HG03575 (cell line): ENCODE measurements at regions not wholly inside any gene's neighbourhood (a gene's known extent, or its start where the extent isn't known, plus 50 kb on each side); places are given as distances from the start of the nearest gene placed in this dataset.
"Not testable (repeated sequence)": the region's sequence is repeated elsewhere in the genome, so short reads cannot be mapped to it uniquely, and the experiment has no call there.

Source experiments
- ATAC-seq: cut with Tn5 transposase; IDR thresholded peaks from one replicate; pipeline ENCODE4 v1.9.1; 2021; ENCODE audit not compliant: unreplicated experiment, insufficient number of reproducible peaks, low FRiP score; ENCODE audit errors: extremely low read depth

DNA sequence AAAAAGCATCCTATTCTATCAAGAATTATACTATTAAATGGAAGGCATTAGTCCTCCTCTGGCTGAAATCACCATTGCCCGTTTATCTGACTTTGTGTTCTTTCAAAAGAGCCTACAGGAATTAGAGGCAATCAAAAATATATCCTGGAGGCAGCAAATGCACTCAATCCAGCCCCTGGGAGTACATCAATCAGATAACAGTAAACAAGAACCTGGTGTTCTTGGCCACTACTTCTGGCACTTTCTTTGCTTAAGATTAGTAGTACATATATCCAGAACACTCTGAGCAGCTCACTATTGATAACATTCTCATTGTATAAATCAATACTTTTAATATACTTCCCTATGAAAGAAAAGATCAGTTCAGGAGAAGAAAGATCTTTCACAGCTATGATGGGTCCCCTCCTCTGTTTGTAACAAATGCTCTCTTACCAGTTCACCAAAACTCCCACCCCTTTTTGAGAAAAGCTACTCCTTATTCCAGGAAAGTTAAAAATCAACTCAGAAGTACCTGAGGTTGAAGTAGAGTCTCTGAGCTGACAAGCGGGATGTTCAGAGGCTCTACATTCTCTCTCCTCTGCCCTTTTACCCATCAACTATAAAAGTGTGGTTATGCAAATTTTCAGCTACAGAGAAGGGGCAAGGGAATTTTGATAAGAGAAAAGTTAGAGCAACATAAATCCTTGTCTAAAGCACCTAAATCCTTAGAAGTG, 176.0 kb downstream of the COX18 start:
- no peak for ATAC-seq

DNA sequence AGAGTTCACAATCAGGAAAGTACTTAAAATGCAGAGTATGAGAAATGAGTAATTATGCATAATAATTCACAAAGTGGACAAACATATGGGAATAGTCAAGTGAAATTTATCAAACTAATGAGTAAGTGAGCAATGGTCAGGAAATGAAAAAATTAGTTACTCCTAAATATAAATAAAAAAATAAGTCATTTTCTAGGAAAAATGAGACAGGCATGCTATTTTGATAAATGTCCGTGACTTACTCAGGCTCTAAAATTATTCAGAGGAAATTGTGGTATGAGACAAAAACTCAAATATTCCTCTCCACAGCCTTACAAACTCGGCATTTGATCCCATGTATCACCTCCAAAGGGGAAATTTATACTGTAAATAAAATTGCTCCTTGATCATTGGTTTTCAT, 181.2 kb downstream of the COX18 start:
- ATAC-seq = no peak

DNA sequence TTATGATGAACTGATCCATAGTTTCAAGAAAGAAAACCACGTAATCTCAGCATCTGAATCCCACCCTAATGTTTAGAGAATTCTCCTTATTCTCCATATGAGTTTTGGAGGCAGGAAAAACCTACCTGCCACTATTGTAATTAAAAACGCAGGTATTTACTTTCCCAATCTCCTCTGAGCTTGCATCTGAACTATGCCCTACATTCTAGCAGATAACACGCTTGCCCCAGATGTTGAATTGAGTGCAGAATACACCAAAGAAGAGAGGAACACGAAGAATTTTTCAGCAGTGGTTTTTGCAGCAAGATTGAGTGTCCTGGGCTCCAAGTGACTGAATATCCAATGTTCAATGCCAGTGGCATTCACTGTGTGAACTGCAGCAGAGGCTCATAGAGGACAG, 182.4 kb downstream of the COX18 start:
- no peak for ATAC-seq

DNA sequence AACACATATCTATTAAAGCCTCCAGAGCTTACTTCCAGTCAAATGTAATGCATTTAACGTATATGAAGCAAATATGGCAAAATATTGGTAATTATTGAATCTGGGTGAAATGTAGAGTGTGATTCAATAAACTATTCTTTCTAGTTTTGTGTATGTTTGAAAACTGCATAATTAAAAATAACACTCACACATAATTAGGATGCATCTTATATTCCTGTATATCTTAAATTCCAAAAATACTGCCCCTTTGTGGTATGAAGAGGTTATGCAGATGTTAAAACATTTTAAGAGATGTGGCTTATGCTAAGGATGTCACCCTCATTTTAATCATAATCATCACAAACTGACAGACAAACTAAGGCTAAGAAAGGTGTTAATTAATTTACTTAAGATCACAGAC, 182.9 kb downstream of the COX18 start:
- ATAC-seq = no peak

DNA sequence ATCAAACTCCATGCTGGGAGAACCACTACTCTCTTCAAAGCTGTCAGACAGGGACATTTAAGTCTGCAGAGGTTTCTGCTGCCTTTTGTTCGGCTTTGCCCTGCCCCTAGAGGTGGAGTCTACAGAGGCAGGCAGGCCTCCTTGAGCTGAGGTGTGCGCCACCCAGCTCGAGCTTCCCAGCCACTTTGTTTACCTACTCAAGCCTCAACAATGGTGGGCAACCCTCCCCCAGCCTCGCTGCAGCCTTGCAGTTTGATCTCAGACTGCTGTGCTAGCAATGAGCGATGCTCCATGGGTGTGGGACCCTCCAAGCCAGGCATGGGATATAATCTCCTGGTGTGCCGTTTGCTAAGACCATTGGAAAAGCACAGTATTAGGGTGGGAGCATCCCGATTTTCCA, 185.3 kb downstream of the COX18 start:
- ATAC-seq = not testable (repeated sequence)

DNA sequence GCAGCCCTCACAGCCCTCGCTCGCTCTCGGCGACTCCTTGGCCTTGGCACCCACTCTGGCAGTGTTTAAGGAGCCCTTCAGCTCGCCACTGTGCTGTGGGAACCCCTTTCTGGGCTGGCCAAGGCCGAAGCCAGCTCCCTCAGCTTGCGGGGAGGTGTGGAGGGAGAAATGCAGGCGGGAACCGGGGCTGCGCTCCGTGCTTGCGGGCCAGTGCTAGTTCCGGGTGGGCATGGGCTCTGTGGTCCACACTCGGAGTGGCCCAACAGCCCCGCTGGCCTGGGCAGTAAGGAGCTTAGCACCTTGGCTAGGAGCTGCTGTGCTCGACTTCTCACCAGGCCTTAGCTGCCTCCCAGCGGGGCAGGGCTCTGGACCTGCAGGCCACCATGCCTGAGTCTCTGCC, 192.6 kb downstream of the COX18 start:
- ATAC-seq = no peak

DNA sequence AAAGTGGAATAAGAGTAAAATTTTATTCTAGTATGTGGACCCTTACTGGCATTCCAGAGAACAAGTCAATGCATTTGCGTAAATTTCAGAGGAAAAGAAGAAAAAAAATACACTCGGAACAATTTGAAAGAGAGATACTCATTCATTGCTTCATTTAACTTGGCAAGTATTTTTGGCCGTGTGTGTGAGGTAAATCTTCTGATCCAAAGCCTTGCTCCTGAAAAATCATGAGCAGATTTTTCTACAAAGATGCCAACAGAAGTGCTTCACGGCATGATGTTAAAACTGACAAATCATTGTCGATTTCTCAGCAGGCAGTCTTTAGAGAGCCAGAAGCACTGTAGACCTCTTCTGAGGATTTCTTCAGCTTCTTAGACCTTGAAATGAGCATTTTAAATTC, 194.0 kb downstream of the COX18 start:
- no peak for ATAC-seq

DNA sequence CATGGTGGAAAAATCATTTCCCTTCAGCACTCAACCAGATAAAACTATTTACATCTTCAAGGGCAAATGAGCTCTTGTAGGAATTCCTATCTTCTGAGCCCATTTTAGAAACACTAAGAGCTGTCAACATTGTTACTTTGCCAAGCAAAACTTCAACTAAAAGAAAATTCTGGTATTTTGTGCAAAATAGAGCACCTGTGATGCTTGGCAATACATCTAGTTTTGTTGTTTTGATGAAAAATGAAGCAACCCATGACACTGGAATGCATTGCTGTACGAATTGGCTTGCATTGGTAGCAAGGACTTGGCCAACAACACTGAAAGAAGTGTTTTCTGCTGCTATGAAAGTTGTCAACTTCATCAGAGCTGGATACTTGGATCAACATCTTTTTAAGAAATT, 194.4 kb downstream of the COX18 start:
- no peak for ATAC-seq

DNA sequence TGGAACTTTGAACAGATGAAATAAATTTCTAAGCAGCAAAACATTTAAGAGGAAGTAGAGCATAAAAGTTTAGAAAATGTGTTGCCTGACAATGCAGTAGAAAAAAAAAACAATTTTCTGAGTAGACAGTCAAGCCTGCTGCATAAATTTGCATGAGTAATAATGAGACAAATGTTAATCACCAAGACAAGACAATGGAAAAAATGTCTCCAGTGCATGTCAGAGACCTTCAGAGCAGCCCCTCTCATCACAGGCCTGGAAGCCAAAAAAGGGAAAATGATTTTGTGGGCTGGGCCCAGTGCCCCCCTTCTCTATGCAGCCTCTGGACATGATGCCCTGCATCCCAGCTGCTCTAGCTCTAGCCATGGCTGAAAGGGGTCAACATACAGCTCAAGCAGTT, 204.6 kb downstream of the COX18 start:
- ATAC-seq = no peak

DNA sequence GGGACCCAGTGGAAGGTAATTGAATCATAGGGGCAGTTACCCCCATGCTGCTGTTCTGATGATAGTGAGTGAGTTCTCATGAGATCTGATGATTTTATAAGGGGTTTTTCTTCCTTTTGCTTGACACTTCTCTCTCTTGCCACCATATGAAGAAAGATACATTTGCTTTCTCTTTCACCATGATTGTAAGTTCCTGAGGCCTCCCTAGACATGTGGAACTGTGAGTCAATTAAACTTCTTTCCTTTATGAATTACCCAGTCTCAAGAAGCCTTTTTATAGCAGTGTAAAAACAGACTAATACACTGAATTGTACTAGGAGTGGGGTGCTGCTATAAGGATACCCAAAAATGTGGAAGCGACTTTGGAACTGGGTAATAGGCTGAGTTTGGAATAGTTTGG, 205.2 kb downstream of the COX18 start:
- not testable (repeated sequence) for ATAC-seq

DNA sequence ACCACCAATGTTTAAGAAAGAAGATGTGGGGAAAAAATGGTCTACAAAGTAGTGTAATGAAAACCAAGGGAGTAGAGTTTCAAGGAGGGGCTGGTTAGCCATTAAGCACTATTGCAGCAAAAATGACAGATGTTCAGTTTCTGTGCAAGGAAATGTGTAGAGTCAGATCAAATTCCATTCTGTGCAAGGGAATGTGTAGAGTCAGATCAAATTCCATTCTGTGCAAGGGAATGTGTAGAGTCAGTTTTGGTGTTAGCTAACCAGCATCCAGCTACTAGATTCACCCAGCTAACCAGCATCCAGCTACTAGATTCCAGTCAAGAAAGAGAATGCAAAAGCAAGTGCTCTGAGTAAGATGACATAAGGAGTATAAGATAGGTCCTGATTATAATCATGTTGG, 208.8 kb downstream of the COX18 start:
- no peak for ATAC-seq

DNA sequence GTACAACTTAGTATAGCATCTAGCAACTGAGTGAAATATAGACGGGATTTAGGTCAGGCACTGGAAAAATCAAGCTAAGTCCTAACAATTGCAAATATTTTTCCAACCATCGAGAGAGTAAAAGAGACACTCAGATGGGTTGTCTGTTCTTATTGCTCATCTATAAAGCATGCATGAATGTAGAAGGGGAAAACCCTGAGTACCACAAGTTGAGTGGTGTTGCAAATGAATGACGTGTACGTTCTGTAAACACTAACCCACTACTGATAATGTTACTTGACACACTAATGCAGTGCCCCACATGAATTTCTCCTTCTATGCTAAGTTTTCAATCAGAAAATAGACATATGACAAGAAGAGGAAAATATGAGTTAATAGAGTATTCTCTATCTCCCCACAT, 211.2 kb downstream of the COX18 start:
- ATAC-seq = no peak

DNA sequence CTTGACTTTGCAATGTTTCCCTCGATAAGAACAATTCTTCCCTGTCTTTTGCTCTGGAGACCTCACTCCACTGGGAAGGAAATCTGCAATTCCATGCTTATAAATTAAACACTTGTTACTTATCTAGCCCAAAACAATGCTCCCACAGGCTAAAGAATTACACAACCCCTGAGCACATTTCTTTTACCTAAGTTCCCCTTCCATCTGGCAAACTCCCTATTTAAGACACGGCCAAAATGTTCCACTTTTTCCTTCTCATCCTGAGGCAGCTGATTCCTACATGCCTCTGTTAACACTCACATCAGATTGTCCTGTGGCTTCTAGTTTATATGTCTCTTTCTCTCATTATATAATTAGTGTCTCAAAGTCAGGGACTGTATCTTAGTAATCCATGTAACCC, 211.7 kb downstream of the COX18 start:
- ATAC-seq = no peak

DNA sequence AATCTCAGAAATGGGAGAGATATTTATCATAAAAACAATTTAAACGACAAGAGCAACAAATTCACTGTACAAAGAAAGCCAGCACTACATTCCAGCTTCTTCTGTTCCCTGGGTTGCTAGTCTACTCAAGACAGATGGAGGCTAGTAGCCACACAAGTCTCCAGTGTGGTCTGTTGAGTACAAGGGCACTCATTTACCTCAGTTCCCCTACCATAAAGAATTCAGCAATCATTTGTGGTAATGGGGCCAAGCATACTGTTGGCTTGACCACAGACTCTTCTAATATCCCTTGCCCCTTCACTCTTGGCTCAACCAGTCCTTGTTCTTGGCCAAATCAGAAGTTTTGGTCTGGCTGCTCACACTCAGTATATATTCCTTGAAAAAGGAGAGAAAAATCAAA, 212.3 kb downstream of the COX18 start:
- no peak for ATAC-seq

DNA sequence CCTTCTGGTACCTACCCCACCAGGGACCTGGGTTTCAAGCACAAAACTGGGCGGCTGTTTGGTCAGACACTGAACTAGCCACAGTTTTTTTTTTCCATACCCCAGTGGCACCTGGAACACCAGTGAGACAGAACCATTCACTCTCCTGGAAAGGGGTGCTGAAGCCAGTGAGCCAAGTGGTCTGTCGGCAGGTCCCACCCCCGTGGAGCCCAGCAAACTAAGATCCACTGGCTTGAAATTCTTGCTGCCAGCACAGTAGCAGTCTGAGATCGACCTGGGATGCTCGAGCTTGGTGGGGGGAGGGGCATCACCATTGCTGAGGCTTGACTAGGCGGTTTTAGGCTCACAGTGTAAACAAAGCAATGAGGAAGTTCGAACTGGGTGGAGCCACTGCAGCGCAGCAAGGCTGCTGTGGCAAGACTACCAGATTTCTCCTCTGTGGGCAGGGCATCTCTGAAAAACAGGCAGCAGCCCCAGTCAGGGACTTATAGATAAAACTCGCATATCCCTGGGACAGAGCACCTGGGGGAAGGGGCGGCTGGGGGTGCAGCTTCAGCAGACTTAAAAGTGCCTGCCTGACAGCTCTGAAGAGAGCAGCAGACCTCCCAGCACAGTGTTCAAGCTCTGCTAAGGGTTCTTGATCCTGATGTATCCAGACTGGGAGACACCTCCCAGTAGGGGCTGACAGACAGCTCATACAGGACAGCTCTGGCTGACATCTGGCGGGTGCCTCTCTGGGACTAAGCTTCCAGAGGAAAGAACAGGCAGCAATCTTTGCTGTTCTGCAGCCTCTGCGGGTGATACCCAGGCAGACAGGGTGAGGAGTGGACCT, 223.0 kb downstream of the COX18 start:
- no peak for ATAC-seq

DNA sequence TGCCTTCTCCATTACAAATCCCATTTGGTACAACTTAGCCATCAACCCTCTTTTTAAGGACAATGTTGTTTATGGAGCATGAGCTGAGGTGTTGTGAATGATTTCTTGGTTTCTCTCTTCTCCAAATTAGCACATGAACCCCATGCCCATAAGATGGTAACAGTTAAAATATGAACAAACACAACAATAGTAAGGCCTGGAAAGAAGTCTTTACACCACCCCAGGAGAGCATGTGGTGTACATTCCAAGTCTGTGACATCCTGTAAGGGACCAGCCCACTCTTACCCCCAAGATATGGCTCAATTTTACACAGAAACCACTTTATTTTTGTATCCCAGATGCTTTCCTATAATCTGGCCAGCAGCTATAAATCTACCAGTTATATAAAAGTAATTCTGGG, 226.1 kb downstream of the COX18 start:
- no peak for ATAC-seq

DNA sequence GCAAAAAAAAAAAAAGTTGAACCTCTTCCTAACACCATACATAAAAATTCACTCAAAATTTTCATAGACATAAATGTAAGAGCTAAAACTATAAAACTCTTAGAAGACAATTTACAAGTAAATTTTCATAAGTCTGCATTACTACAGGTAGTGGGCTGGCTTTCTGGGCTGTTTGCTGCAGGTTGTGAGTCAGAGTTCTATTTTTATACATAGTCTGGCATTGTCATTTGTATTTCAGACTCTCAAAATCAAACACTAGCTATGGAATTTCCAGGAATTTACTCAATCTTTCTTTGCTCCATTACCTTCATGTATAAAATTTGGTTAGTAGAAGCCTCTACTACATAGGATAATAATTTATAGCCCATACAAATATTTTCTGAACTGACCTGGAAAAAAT, 227.2 kb downstream of the COX18 start:
- ATAC-seq = no peak

DNA sequence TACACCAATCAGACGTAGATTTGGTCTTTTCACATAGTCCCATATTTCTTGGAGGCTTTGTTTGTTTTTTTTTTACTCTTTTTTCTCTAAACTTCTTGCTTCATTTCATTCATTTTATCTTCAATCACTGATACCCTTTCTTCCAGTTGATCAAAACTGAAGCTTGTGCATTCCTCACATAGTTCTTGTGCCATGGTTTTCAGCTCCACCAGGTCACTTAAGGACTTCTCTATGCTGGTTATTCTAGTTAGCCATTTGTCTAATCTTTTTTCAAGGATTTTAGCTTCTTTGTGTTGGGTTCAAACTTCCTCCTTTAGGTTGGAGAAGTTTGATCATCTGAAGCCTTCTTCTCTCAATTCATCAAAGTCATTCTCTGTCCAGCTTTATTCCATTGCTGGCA, 229.3 kb downstream of the COX18 start:
- ATAC-seq = not testable (repeated sequence)

DNA sequence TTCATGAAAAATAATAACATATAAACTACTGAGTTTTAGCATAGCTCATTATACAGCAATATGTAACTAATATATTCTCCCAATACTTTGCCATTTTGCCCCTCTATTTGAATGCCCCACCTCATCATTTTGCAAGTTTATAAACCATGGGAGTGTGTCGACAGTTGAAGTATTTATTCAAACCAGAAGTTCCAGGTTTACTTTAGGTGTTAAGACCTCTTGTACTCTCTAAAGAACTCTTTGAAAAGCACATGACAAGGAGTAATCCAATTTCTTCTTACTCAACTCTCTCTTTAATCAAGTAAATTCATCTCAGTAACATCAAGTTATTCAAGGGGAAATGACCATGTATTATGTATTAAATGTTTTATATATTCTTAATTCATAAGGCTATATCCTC, 240.7 kb downstream of the COX18 start:
- no peak for ATAC-seq

DNA sequence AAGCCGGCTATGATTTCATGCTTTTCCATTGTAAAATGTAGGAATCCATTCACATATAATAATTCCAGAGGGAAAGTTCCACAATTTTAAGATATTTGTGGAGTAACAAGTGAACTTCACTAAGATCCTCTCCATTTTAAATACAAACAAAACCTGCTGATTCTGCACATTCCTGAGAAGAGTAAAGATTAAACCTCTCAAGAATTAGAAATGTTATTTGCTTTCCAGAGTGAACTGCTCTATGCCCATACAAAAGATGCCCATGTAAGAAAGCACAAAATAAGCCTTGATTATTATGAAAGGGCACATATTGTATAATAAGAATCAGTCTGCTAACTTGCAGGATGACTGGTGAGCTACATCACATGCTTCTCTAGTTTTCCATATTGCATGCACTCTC, 241.5 kb downstream of the COX18 start:
- ATAC-seq = no peak

DNA sequence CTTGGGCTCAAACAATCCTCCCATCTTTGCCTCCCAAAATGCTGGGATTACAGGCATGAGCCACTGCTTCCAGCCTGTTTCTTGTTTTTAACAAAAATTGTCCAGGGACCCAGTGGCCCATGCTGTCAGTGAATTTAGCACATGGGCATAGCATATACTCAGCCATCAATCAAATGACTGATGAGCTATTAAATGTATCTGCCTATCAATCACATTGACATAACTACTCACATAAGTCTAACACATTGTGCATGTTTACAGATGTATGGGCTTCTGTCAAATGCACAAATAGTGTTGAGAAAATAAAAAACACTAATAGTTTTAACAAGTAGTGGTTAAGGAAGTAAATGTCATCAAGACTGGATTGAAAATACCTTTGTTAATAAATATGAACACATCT, 249.4 kb downstream of the COX18 start:
- ATAC-seq = no peak
